Liver (tissue), 3 donors: ENCODE measurements at regions not wholly inside any gene's neighbourhood (a gene's known extent, or its start where the extent isn't known, plus 50 kb on each side); places are given as distances from the start of the nearest gene placed in this dataset.

Source experiments
- CTCF ChIP-seq: fragments of 150-350 bp; IDR thresholded peaks from 2 replicates; pipeline ENCODE4 v1.5.1; 2017; ENCODE audit warnings: improper control_type of control experiment, low read depth, low read length; ENCODE audit not compliant: missing input control
- HNF4A ChIP-seq, 2 donors: conservative IDR thresholded peaks; 2 replicates each; pipeline ENCODE4 v1.6.1; 2016; ENCODE audit warnings: antibody characterized with exemption in 2 of 2, mild to moderate bottlenecking in 2 of 2
- JUND ChIP-seq, 2 donors: IDR thresholded peaks; 2 replicates each; pipeline ENCODE4 v1.6.1; 2016; ENCODE audit warnings: antibody characterized with exemption in 2 of 2
- RAD21 ChIP-seq, 2 donors: IDR thresholded peaks; 2 replicates each; pipeline ENCODE4 v1.6.1; 2016; ENCODE audit warnings: antibody characterized with exemption in 2 of 2, mild to moderate bottlenecking in 2 of 2
- REST ChIP-seq: IDR thresholded peaks from 2 replicates; pipeline ENCODE4 v1.6.1; 2016; ENCODE audit warnings: antibody characterized with exemption, mild to moderate bottlenecking
- TAF1 ChIP-seq: conservative IDR thresholded peaks from 2 replicates; pipeline ENCODE4 v1.6.1; 2016; ENCODE audit warnings: antibody characterized with exemption, mild to moderate bottlenecking
- YY1 ChIP-seq: IDR thresholded peaks from 2 replicates; pipeline ENCODE4 v1.6.1; 2016; ENCODE audit warnings: antibody characterized with exemption, mild to moderate bottlenecking
- donor health status: healthy.
- donor health status: healthy.

GRCh38 chr4:18291981-18292380 is 270.4 kb upstream of the LCORL start:
- no peak for TF ChIP-seq CTCF
- TF ChIP-seq JUND (IDR thresholded peaks at IDR 0.05), result no peak
- no peak for TF ChIP-seq REST
- no peak for TF ChIP-seq YY1
- no peak for TF ChIP-seq TAF1
- TF ChIP-seq RAD21 (IDR thresholded peaks at IDR 0.05), result no peak
- no peak for TF ChIP-seq HNF4A (conservative IDR thresholded peaks at IDR 0.05)
